ENCODE measurements at regions not wholly inside any gene's neighbourhood (a gene's known extent, or its start where the extent isn't known, plus 50 kb on each side); places are given as distances from the start of the nearest gene placed in this dataset.

GRCh38 chr14:49092345-49092744 is 493.8 kb downstream of the RPS29 start:
- TF ChIP-seq CTCF (IDR thresholded peaks at IDR 0.05; ENCODE audit: low read depth, low read length) = no peak
- no peak for TF ChIP-seq MAX (IDR thresholded peaks at IDR 0.05; ENCODE audit: low read depth, low read length)
- TF ChIP-seq POLR2A (IDR thresholded peaks at IDR 0.05; ENCODE audit: extremely low read depth, insufficient read length) = no peak
